ENCODE measurements at regions not wholly inside any gene's neighbourhood (a gene's known extent, or its start where the extent isn't known, plus 50 kb on each side); places are given as distances from the start of the nearest gene placed in this dataset.

DNA sequence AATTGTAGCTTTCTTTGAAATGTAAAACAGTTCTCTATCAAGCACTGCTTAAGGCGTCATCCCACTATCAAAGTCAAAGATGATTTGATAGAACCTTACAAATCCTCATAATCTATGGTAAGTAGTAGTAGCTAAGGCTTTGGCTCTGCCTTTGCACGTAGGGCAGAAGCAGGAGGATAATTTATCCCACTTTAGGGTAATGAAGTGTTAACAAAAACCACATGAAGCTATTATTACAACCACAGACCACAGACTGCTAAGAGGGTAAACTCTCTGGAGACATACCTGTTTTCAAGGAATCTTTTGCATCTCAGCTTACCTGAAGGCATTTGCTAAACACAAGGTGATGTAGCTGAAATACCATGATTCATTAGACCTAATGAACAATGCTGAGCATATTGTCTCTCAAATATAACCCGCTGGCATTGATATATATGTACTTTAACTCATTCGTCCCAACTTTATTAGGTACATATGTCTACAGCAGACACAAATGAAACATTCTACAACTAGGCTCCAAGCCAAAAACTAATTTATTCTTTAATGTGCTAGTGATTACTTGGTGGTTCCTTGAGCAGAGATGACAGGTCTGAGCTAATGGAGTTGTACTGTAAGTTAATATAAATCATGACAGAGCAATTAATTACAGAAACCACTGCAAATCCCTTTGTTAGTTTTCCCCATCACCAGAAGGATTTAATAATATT lies 368.8 kb downstream of the ETNK1 start:
- DNase-seq: no peak

DNA sequence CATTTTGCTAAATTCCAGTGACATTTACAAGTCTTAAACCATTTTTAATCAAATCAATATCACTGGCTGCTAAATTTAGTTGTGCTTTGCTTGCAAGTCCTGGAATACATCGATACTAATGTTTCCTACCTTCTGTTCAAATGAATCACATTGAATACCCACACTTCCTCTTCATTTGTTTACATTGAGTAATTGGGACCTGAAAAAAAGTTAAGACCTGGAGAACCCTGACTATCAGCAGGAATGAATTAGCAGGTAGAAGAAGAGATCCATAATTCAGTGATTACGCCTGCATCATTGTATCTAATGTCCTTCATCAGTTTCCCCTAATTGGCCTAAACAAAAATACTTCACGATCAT lies 369.3 kb downstream of the ETNK1 start:
- DNase-seq: no peak

DNA sequence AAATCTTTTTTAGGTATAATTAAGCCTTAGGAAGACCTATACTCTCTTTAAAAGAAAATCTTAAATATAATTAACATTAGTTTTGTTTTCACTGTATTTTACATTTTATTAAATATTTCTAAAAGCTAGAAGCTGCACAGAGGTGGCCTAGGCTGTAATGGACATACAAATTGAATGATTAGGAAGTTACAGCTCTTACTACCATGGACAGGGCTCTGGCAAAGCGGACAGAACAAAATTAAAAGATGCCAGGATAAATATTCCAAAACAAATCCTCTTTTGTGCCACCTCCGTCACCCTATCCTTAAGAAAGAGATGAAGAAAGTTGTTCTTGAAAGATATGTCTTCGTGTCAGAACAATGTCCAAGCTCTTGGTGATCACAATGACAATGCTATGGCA lies 376.5 kb downstream of the ETNK1 start:
- DNase-seq: no peak

DNA sequence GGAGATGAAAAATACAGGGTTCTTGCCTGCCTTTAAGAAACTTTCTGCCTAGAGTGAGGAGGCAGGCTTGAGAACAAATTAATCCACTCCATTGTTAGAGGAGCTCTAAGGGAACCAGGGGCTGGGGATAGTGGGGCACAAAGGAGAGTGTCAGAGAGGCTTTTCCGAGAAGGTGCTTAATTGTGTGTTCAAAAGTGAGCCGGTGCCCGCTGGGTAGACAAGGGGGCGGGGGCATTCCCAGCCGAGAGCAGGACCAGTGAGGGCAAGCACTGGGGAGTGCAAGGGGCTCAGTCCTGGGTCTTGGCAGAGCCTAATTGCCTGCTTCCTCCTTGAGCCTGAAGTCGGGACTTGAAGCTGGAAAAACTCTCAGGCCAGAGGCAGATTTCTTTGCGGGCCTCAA lies 377.4 kb downstream of the ETNK1 start:
- no peak for DNase-seq

DNA sequence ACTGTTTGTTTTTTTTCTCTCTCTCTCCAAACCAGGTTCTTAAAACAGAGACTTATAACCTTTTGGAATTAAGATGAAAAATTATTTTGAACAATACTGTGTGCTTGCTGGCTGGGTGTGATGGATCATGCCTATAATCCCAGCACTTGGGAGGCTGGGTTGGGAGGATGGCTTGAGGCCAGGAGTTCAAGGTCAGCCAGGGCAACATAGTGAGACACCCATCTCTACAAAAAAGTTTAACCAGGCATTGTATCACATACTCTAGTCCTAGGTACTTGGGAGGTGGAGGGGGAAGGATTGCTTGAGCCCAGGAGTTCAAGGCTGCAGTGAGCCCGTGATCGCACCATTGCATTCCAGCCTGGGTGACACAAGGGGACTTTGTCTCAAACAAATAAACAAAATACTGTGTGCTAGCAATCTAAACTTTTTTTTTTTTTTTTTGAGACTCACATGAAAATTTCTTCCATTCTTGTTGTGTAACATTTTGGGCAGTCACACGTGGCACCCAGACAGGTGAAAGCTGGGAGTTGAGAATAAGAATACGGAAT lies 379.6 kb downstream of the ETNK1 start:
- no peak for DNase-seq

DNA sequence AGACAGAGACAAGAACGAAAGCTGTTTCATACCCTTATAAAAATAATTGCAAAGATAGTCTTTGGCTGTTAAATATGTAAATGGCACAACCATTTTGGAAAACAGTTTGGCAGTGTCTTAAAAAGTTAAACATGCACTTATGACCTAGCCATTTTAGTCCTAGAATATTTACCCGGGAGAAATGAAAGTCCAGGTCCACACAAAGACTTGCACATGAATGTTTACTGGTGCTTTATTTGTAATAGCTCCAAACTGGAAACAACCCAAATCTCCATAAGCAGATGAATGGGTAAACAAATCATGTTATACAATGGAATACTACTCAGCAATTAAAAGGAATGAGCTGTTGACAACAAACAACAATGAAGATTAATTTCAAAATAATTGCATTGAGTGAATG lies 380.4 kb downstream of the ETNK1 start:
- DNase-seq: no peak

DNA sequence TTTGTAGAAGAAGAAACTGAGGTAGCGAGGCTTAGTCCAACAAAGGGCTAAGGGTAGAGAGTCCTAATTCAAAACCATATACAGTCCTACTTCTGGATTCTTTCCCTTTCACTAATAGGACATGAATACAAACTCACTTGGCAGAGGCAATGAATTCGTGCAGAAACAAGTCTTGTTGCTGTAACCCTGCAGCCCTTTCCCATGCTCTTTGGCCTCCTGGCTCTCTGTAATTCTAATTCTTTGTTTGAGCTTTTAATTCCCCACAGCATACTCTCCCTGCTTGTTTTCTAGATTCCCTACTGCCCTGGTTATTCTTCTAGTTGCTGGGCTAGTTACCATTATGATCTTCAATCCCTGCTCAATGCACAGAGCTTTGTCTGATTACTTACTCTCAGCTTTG lies 381.4 kb downstream of the ETNK1 start:
- DNase-seq: no peak

DNA sequence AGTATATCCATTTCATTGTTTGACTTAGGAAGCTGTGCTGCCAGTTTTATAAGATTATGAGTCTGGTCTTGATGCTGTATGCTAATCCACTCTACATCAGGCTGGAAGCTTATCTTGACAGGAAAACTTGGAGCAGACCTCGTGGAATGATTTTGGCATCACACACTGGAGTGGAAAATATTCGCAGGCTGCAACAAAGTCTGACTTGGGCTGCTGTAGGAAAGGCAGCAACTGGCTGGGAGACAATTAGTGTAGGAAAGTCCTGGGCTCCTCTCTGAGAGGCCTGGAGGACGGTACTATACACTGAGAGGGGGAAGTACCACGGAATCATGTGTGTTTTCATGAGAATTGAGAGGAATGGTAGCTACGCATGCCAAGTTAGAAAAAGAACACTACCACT lies 383.7 kb downstream of the ETNK1 start:
- no peak for DNase-seq

DNA sequence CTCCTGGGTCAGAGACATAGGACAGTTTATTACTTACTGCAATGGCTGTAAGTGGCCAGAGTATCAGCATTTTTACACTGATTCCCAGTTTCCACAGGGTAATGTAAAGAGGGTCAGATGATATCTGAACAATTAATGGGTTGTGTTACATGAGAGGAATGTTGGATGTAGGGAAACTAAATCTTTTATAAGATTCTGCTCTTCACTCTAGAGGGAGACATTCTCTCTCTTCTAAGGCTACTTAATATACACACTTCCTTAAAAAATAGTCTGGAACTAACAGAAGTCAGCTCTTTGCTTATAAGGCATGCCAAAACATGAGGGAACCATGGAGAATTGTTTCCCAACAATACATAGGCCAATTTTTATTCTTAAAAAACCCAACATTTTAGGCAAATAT lies 389.8 kb downstream of the ETNK1 start:
- no peak for DNase-seq

DNA sequence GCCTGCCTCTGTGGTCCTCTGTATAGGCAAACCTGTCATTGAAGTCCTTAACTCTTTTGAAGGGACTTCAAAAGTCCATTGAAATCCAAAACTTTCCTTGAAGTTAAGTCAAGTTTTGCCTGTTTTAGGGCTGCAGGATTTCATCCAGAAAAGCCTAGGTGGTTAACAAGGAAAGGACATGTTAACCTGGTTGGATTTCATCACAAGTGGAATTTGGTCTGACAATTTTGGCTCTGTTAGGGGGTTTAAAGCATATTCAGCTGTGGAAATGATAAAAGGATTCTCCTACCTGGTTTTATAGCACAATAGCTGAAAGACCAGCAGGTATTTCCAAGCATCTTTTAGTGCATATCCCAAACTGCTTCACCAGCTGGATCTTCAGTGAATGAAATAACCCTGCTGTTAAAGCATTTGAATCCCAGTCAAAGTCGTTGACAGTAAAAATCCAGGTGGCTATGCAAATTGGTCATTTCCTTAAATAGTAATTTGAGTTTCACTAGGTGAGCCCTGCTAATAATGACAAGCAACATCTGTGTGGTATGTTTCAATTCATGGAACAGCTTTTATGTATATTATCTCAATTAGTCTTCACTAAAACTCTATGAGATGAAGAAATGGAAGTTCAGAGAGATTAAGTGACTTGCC lies 400.5 kb downstream of the ETNK1 start:
- DNase-seq: no peak

DNA sequence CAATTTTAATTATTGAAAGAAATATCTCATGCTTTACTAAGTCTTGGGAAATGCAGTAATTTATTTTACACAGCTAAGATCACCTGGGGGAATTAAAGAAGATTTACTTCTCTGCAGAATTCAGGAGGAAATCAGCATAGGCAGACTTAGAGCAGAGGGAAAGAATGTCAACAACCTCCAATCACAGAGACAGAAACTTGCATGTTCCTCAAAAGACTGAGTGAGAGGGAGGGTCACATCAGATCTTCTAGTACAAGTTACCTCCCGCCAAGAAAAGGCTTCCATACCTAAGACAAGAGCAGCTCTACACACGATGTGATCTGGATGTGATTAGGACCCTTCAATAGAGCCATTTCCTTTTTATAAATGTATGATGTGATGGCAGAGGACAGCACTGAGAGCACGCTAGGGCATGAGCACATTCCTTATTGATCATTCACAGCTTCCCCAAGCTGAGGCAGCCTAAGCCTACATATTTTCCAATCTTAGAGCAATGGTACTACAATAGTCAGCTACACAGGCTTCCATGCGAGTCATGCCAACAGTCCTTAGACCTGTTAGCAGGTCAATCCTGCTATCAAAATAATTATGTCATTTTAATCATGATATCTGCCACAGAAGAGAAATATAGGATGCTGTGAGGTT lies 403.3 kb downstream of the ETNK1 start:
- DNase-seq: no peak

DNA sequence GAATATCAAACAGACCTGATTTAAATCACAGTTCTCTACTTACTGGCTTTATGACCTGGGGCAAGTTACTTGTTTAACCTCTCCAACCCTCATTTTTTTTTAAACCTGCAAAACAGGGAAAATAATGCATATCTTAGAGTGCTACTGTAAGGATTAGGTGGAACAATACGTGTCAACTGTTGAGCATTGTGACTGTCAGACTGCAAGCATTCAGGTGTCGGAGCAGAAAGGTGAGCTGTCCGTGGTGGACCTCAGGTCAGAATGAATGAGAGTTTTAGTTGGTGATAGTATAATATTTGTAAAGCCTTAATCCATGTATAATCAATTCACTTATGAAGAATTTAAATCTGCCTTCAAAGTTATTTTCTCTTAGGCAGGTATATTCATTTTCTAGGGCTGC lies 404.2 kb downstream of the ETNK1 start:
- DNase-seq: no peak

DNA sequence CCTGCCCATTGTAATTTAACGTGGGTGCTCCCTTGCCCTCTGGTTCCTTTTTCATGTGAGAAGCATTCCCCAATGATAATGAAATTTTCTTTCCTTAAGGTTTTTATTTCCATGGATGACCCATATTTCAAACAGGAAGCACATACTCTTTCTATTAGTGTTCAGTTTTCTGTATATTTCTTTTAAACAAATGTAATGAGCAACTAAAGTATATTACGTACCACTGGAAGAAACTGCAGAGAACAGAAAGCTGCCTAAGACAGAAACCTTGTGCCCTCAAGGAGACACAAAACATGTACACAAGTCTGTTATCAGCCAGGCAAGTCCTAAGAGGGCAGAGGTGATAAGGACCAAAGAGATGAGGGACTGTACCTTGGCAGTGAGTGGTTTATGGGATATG lies 414.9 kb downstream of the ETNK1 start:
- no peak for DNase-seq

DNA sequence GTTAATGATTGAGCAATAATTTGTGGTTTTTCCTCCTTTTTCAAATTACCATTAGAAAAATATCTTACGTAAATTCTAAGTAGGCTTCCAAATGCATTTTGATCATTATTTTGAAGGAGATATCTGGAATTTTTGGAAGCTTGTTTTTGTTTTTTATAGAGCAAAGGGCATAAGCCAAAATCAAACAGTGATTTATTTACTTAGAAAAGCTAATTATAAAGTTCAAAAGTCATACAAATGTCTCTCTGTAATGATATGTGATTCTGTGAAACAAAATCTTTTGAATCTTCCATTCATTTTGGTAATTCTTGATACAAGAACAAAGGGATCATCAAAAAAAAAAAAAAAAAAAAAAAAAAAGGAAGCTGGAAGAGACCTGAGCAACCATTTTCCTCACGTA lies 416.8 kb downstream of the ETNK1 start:
- no peak for DNase-seq

DNA sequence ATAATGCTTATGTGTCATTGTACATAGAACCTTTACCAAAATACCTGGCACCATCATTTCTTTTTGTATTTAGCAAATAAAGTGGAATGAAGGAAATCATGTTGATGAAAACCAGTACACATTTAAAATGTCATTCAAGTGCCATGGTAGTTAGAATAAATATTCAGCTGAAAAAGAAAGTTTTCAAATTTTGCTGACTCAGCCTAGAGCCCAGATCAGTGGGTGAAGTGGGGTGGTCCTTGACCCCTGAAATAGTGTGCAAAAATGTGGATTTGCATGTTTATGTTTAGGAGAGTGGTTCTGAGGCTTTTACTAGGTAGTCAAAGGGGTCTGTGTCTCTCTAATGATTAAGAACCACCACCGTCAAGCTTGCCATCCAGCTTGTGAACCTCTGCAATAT lies 418.7 kb downstream of the ETNK1 start:
- DNase-seq: no peak

DNA sequence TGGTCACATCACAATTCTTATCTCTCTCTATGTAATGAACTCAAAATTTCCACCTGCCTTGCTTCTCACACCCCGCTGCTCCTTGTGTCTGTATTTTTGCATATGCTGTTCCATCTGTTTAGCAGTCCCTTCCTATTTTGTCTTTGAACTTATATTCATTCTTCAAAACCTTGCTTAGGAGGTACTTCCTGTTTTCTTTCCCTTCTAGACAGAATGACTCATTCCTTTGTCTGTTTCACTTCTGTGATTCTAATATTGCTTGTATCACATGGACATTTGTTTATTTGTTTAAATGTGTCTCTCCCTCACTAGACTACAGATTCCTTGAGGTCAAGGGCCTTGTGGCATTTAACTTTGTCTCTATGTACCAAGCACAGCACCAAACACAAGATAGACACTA lies 424.2 kb downstream of the ETNK1 start:
- no peak for DNase-seq

DNA sequence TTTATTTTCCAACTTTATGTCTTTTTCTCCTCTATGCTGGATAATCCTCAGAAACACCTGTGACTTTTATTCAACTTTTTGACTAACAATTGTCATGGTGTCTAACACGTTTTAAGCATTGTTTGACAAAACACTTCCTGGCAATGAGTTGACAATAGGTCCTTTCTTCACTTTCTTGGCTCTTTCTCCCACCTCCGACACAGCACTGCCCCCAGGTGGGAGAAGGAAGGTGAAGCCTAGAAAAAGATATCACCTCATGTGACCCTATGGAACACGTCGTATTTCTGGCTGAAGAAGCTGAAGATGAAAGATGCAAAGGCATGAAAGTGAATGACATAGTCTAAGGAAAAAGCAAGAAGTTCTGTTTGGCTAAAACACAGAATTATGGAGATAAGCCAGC lies 430.0 kb downstream of the ETNK1 start:
- DNase-seq: no peak

DNA sequence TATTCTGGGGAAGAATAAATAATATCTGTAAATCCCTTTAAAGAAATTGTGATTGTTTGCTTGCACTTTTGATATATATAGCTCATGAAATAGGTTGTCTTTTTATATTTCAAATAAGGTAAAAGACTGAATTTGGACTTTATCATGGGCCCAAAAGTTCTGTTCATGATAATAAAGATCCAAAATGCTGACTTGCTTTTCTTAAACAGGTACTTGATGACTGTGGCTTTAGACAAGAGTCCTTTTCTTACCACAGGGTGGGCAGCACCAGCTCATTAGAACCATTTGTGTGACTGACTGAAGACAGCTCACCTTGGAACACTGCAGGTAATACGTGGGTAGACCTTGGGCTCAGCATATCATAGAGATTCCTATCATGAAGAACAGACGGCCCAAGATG lies 432.6 kb downstream of the ETNK1 start:
- DNase-seq: no peak

DNA sequence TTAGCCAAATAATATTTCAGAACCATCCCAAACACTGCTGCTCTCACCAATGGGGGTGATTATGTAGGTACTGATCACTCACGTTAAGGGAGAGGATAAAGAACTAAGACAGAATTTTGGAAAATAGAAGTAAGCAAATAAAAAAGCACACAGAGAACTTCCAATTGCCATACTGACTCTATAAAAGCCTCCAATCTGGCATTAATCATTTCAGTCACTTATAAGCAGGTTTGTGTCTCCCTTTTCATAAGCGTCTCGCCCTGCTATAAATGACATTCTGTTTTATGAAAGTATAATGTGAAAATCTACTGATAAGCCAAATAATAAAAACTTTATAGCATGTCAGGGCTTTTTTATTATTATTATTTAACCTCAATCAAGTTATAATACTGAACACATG lies 435.2 kb downstream of the ETNK1 start:
- no peak for DNase-seq

DNA sequence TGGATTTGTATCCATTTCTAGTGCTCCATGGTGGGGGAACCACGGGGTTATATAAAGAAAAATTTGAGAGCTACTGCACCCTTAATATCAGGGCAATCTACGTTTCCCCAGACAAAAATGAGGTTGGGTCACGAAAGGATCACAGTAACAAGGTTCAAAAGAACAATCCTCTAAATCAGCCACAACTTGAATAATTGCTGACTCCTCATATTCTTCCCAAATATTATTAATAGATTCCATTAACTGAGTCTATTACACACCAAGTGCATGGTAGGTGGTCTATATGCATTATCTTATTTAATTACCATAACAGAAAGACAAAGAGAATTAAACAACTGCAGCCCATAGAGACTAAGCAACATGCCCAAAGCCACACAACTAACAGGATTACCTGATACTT lies 438.2 kb downstream of the ETNK1 start:
- no peak for DNase-seq

DNA sequence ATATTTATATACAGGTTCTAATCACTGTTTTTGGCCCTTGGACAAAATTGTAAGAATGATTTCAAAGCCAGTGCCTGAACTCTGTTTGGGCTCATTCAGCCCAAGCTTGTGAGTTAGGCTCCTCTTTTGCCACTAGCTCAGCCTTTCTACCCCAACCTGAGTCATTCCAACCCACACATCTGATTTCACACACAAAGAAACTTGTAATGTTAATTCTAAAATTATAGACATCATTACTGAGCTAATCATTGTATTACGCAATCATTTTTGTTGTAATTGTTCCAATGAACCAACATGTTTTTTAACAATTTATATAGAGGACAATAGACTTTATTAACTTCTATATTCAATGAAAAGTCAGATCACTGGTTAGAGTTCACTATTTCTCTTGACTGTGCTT lies 441.1 kb downstream of the ETNK1 start:
- DNase-seq: no peak

DNA sequence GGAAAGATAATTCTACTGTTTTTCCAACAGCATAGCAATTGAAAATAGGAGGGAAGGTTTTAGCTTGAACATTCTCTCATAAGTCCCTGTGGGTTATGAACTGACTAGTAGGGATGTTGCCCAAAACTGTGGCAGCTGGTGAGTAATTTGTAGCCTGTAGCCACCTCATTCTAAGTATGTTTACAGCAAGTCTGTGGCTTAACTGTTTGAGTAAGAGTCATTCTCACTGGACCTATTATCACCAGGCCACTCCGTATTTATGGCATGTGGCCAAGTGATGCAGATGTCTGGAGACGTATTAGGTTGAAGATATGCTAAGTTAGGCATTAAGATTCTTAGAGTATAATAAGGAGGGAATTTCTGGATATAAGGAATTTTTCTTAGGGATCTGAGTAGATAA lies 458.3 kb downstream of the ETNK1 start:
- DNase-seq: no peak

DNA sequence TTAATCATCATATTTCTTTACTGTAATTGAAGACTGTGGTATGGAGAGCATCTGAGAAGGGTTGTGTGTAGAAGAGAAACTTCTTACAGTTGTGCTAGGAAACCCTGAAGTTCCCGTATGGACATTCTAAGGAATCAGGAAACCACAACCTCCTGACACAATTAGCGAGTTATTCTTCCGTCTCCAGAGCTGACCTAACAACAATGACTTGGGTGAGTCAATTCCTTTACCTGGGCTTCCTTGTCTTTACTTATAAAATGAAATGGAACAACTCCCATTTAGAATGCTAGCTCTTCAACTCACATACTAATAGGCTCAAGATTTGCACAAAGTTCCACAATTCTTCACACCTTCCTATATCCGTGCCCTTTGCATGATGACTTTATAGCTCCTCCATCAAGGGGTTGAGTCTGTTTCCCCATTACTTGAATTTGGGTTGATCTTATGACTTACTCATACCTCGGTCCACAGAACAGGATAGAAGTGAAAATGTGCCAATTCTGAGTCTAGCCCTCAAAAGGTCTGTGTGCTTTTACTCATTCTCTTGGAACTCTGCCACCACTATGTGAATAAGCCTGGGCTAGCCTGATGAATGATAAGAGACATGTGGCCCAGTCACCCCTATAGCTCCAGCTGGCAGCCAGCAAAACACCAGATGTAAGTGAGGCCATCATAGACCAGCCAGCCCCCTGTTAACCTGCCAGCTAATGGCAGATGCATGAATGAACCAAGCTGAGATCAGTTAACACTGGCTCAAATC lies 459.4 kb downstream of the ETNK1 start:
- DNase-seq: no peak

DNA sequence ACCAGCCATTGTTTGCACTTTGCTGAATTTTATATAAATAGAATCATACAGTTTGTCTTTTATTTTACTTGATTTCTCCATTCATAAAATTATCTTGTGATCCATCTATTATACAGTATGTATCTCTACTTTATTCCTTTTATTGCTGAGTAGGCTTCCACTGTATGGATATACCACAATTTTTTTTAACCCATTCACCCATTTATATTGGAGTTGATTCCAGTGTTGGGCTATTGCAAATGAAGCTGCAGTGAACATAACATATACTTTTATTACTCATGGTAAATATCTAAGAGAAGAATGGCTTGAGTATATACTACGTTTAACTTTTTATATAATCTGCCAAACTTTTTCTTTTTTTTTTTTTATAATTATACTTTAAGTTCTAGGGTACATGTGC lies 463.6 kb downstream of the ETNK1 start:
- DNase-seq: no peak

Measured in CD4-positive, alpha-beta T cell treated with Interferon alpha-2 for 1 hour (primary cell).